IMR-90 (cell line): ENCODE measurements at regions not wholly inside any gene's neighbourhood (a gene's known extent, or its start where the extent isn't known, plus 50 kb on each side); places are given as distances from the start of the nearest gene placed in this dataset.

Source experiments
- ATAC-seq: fragments of 200-7000 bp; cut with Tn5 transposase; 2 replicates; pipeline ENCODE4 v1.9.1; 2020; ENCODE audit warnings: low read depth, mild to moderate bottlenecking, moderate library complexity
- BruUV-seq: library from RNA; stranded (reverse); fragments of 400-500 nt; replicated peaks from 2 replicates; lab custom pipeline; 2021; lab: Mats Ljungman, UMichigan
- CTCF ChIA-PET: fragments of 300-600 bp; formaldehyde crosslinking; extraction: SDS; loops from one replicate; lab custom pipeline; 2021; ENCODE audit warnings: antibody characterized with exemption; lab: Yijun Ruan, JAX
- POLR2A ChIA-PET: fragments of 300-600 bp; sonication (Branson Sonifier 250); formaldehyde crosslinking; loops from one replicate; lab custom pipeline; 2022; ENCODE audit warnings: antibody characterized with exemption; ENCODE audit not compliant: unreplicated experiment; lab: Charles Lee
- DNase-seq: peaks from one replicate; pipeline ENCODE4 v3.0.0; 2013
- H2AFZ ChIP-seq: replicated peaks from 2 replicates; pipeline ENCODE3; 2013; ENCODE audit warnings: low read length, mild to moderate bottlenecking; ENCODE audit not compliant: poor library complexity
- H2AK5ac ChIP-seq: 2 replicates; pipeline ENCODE4 v1.6.1; 2013; ENCODE audit warnings: low read depth, low read length, inconsistent platforms
- H2AK9ac ChIP-seq: replicated peaks from 2 replicates; pipeline ENCODE3; 2013; ENCODE audit warnings: mild to moderate bottlenecking, low read depth, low read length, moderate library complexity; ENCODE audit not compliant: poor library complexity
- H2BK120ac ChIP-seq: 2 replicates; pipeline ENCODE4 v1.6.1; 2013; ENCODE audit warnings: low read depth, low read length, inconsistent platforms
- H2BK15ac ChIP-seq: 3 replicates; pipeline ENCODE4 v1.6.1; 2013; ENCODE audit warnings: low read depth, low read length, inconsistent platforms
- H2BK20ac ChIP-seq: 2 replicates; pipeline ENCODE4 v1.6.1; 2013; ENCODE audit warnings: low read depth, mild to moderate bottlenecking, inconsistent platforms, low read length, moderate library complexity
- H2BK5ac ChIP-seq: 2 replicates; pipeline ENCODE4 v1.6.1; 2013; ENCODE audit warnings: mild to moderate bottlenecking, low read depth, low read length, inconsistent platforms; ENCODE audit not compliant: poor library complexity, severe bottlenecking
- H3K14ac ChIP-seq: replicated peaks from 2 replicates; pipeline ENCODE4 v1.6.1; 2013; ENCODE audit warnings: low read depth, low read length, inconsistent platforms
- H3K18ac ChIP-seq: 2 replicates; pipeline ENCODE4 v1.6.1; 2013; ENCODE audit warnings: low read depth, low read length, control low read depth
- H3K23ac ChIP-seq: 2 replicates; pipeline ENCODE4 v1.6.1; 2013; ENCODE audit warnings: low read depth, low read length, inconsistent platforms
- H3K27ac ChIP-seq: 2 replicates; pipeline ENCODE4 v1.5.1; 2013; ENCODE audit warnings: mild to moderate bottlenecking, control low read depth, low read length; ENCODE audit not compliant: insufficient read depth
- H3K27me3 ChIP-seq: 2 replicates; pipeline ENCODE4 v1.6.1; 2013; ENCODE audit warnings: low read length; ENCODE audit not compliant: control insufficient read depth, insufficient read depth
- H3K36me3 ChIP-seq: 2 replicates; pipeline ENCODE4 v1.6.1; 2013; ENCODE audit warnings: low read length, mixed read lengths; ENCODE audit not compliant: control insufficient read depth, insufficient read depth
- H3K4ac ChIP-seq: 2 replicates; pipeline ENCODE4 v1.6.1; 2013; ENCODE audit warnings: low read depth, low read length, inconsistent platforms
- H3K4me1 ChIP-seq: 2 replicates; pipeline ENCODE4 v1.6.1; 2013; ENCODE audit warnings: low read length, mixed read lengths; ENCODE audit not compliant: control insufficient read depth, insufficient read depth
- H3K4me2 ChIP-seq: 2 replicates; pipeline ENCODE4 v1.6.1; 2013; ENCODE audit warnings: low read depth, mild to moderate bottlenecking, control low read depth, low read length, moderate library complexity
- H3K4me3 ChIP-seq: 2 replicates; pipeline ENCODE4 v1.5.1; 2013; ENCODE audit warnings: low read depth, mild to moderate bottlenecking, control low read depth, low read length, moderate library complexity; ENCODE audit not compliant: insufficient read depth
- H3K56ac ChIP-seq: 2 replicates; pipeline ENCODE4 v1.6.1; 2013; ENCODE audit warnings: low read length, inconsistent platforms; ENCODE audit not compliant: insufficient read depth; ENCODE audit errors: extremely low read depth
- H3K79me1 ChIP-seq, 2 experiments: 2 replicates each; pipeline ENCODE4 v1.6.1; 2013; ENCODE audit warnings: low read length in 2 of 2, inconsistent platforms in 1 of 2, low read depth in 1 of 2
- H3K9ac ChIP-seq: 2 replicates; pipeline ENCODE4 v1.6.1; 2013; ENCODE audit warnings: low read depth, low read length, control low read depth
- H3K9me1 ChIP-seq: 2 replicates; pipeline ENCODE4 v1.6.1; 2013; ENCODE audit warnings: low read length, inconsistent platforms; ENCODE audit not compliant: insufficient read depth
- H3K9me3 ChIP-seq: 2 replicates; pipeline ENCODE4 v1.6.1; 2013; ENCODE audit warnings: low read length; ENCODE audit not compliant: control insufficient read depth, insufficient read depth
- H4K20me1 ChIP-seq: 2 replicates; pipeline ENCODE4 v1.6.1; 2013; ENCODE audit warnings: low read length, inconsistent platforms; ENCODE audit not compliant: insufficient read depth
- H4K5ac ChIP-seq: 2 replicates; pipeline ENCODE4 v1.6.1; 2013; ENCODE audit warnings: mild to moderate bottlenecking, low read depth, low read length, control low read depth
- H4K8ac ChIP-seq, 2 experiments: 2 replicates each; pipeline ENCODE4 v1.6.1; 2013; ENCODE audit warnings: low read depth in 2 of 2, low read length in 2 of 2, control low read depth in 1 of 2, inconsistent platforms in 1 of 2
- H4K91ac ChIP-seq: 2 replicates; pipeline ENCODE4 v1.6.1; 2013; ENCODE audit warnings: low read depth, low read length, inconsistent platforms; ENCODE audit not compliant: insufficient read depth
- BHLHE40 ChIP-seq: fragments of 150-350 bp; IDR thresholded peaks from 2 replicates; pipeline ENCODE4 v1.6.1; 2016; ENCODE audit warnings: mild to moderate bottlenecking, low read depth, low read length
- CEBPB ChIP-seq: IDR thresholded peaks from 2 replicates; pipeline ENCODE4 v1.6.1; 2012; ENCODE audit warnings: low read depth, low read length, improper control_type of control experiment
- CHD1 ChIP-seq: IDR thresholded peaks from 2 replicates; pipeline ENCODE4 v1.6.1; 2012; ENCODE audit warnings: low read depth, low read length, improper control_type of control experiment
- FOS ChIP-seq: fragments of 150-350 bp; IDR thresholded peaks from 2 replicates; pipeline ENCODE4 v1.6.1; 2016; ENCODE audit warnings: low read depth, low read length
- MAFK ChIP-seq: IDR thresholded peaks from 2 replicates; pipeline ENCODE4 v1.6.1; 2012; ENCODE audit warnings: low read depth, low read length, improper control_type of control experiment
- MAZ ChIP-seq: IDR thresholded peaks from 2 replicates; pipeline ENCODE4 v1.6.1; 2012; ENCODE audit warnings: low read depth, mild to moderate bottlenecking, low read length, improper control_type of control experiment, moderate library complexity, borderline replicate concordance
- MXI1 ChIP-seq: IDR thresholded peaks from 2 replicates; pipeline ENCODE4 v1.6.1; 2012; ENCODE audit warnings: low read depth, mild to moderate bottlenecking, low read length, moderate library complexity, borderline replicate concordance
- NFE2L2 ChIP-seq: fragments of 150-350 bp; IDR thresholded peaks from 2 replicates; pipeline ENCODE4 v1.6.1; 2016; ENCODE audit warnings: low read depth, mild to moderate bottlenecking, low read length
- POLR2A ChIP-seq: IDR thresholded peaks from 2 replicates; pipeline ENCODE4 v1.6.1; 2012; ENCODE audit warnings: mild to moderate bottlenecking, low read depth, low read length
- RAD21 ChIP-seq: IDR thresholded peaks from 2 replicates; pipeline ENCODE4 v1.6.1; 2012; ENCODE audit warnings: low read length, improper control_type of control experiment
- RCOR1 ChIP-seq: IDR thresholded peaks from 2 replicates; pipeline ENCODE4 v1.6.1; 2012; ENCODE audit warnings: mild to moderate bottlenecking, low read length, improper control_type of control experiment; ENCODE audit not compliant: insufficient replicate concordance
- RFX5 ChIP-seq: IDR thresholded peaks from 2 replicates; pipeline ENCODE4 v1.8.0; 2012; ENCODE audit warnings: low read depth, mild to moderate bottlenecking, low read length, moderate library complexity
- SMC3 ChIP-seq: fragments of 150-350 bp; IDR thresholded peaks from 2 replicates; pipeline ENCODE4 v1.6.1; 2016; ENCODE audit warnings: low read depth, mild to moderate bottlenecking, antibody characterized with exemption, low read length, moderate library complexity
- WGBS, 2 experiments: methylation state at CpG; one replicate each; pipeline versions ENCODE4 v1.1.5 to v1.1.7; 2013; ENCODE audit warnings: missing lambda C conversion rate in 2 of 2; ENCODE audit not compliant: insufficient read length in 1 of 2; ENCODE audit errors: extremely low coverage in 2 of 2; 5-methylcytosine and 5-hydroxymethylcytosine counted together
- dilution Hi-C: fragments of 300-500 bp; cut with HindIII; formaldehyde crosslinking; loops from one replicate; pipeline ENCODE4 v1.14.3; 2018; ENCODE audit warnings: low sequenced_read_pairs; ENCODE audit not compliant: unreplicated experiment
- in situ Hi-C: fragments of 300-500 bp; cut with MboI; formaldehyde crosslinking; loops from 3 replicates; pipeline ENCODE4 v1.14.3; 2019; ENCODE audit warnings: low sequenced_read_pairs, inconsistent platforms, mixed read lengths
- intact Hi-C: fragments of 100-400 bp; cut with micrococcal nuclease; formaldehyde crosslinking; loops from 2 replicates; pipeline ENCODE4 v1.10.0; 2022
- TF ChIP-seq, protein P1 (sequence below): fragments of 150-350 bp; IDR thresholded peaks from 2 replicates; pipeline ENCODE4 v1.6.1; 2016; ENCODE audit warnings: low read depth, mild to moderate bottlenecking, low read length, moderate library complexity, borderline replicate concordance
- TF ChIP-seq, protein P2 (sequence below): conservative IDR thresholded peaks from 2 replicates; pipeline ENCODE4 v1.5.1; 2012; ENCODE audit warnings: mild to moderate bottlenecking, low read depth, low read length, improper control_type of control experiment
- TF ChIP-seq, protein P3 (sequence below): fragments of 150-350 bp; IDR thresholded peaks from 2 replicates; pipeline ENCODE4 v1.6.1; 2017; ENCODE audit warnings: mild to moderate bottlenecking, antibody characterized with exemption, low read length, low read depth

DNA sequence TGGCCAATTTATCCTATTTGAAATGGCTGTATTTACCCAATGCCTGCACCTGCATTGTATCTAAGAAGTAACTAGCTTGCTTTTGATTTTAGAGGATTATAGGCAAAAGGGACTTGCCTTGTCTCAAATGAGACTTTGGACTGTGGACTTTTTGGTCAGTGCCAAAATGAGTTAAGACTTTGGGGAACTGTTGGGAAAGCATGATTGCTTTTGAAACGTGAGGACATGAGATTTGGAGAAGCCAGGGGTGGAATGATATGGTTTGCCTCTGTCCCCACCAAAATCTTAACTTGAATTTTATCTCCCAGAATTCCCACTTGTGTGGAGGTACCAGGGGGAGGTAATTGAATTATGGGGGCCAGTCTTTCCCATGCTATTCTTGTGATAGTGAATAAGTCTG, 1505.4 kb downstream of the SI start:
- no peak overlapping the region for H4K5ac ChIP-seq
- H2AK5ac ChIP-seq, result no peak overlapping the region
- H3K4me2 ChIP-seq, result no peak overlapping the region
- TF ChIP-seq RFX5 (no peak), MAFK (no peak), CHD1 (no peak), FOS (no peak), POLR2A (no peak), CEBPB (no peak), MAZ (no peak), NFE2L2 (no peak), SMC3 (no peak), BHLHE40 (no peak), MXI1 (no peak), RCOR1 (no peak), RAD21 (no peak)
- TF ChIP-seq, protein P1, sequence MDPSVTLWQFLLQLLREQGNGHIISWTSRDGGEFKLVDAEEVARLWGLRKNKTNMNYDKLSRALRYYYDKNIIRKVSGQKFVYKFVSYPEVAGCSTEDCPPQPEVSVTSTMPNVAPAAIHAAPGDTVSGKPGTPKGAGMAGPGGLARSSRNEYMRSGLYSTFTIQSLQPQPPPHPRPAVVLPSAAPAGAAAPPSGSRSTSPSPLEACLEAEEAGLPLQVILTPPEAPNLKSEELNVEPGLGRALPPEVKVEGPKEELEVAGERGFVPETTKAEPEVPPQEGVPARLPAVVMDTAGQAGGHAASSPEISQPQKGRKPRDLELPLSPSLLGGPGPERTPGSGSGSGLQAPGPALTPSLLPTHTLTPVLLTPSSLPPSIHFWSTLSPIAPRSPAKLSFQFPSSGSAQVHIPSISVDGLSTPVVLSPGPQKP, result no peak
- TF ChIP-seq, protein P2, sequence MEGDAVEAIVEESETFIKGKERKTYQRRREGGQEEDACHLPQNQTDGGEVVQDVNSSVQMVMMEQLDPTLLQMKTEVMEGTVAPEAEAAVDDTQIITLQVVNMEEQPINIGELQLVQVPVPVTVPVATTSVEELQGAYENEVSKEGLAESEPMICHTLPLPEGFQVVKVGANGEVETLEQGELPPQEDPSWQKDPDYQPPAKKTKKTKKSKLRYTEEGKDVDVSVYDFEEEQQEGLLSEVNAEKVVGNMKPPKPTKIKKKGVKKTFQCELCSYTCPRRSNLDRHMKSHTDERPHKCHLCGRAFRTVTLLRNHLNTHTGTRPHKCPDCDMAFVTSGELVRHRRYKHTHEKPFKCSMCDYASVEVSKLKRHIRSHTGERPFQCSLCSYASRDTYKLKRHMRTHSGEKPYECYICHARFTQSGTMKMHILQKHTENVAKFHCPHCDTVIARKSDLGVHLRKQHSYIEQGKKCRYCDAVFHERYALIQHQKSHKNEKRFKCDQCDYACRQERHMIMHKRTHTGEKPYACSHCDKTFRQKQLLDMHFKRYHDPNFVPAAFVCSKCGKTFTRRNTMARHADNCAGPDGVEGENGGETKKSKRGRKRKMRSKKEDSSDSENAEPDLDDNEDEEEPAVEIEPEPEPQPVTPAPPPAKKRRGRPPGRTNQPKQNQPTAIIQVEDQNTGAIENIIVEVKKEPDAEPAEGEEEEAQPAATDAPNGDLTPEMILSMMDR, result no peak
- TF ChIP-seq, protein P3, sequence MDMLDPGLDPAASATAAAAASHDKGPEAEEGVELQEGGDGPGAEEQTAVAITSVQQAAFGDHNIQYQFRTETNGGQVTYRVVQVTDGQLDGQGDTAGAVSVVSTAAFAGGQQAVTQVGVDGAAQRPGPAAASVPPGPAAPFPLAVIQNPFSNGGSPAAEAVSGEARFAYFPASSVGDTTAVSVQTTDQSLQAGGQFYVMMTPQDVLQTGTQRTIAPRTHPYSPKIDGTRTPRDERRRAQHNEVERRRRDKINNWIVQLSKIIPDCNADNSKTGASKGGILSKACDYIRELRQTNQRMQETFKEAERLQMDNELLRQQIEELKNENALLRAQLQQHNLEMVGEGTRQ, result no peak
- H3K9ac ChIP-seq, result no peak overlapping the region
- peaks cover 9% of the 10 kb centered on the region for H3K9me3 ChIP-seq
- H2AFZ ChIP-seq, result no peak overlapping the region
- no peaks in the 10 kb centered on the region for H3K27me3 ChIP-seq
- H3K14ac ChIP-seq, result no peak overlapping the region
- whole genome bisulfite sequencing, 2 experiments, result no CpG with 5 or more reads among the region's 1 CpG
- ATAC-seq (no peak), DNase-seq (no peak)
- H2BK120ac ChIP-seq, result no peak overlapping the region
- H3K4me1 ChIP-seq, result no peaks in the 10 kb centered on the region
- no peak overlapping the region for H2AK9ac ChIP-seq
- no peak overlapping the region for H3K18ac ChIP-seq
- H2BK15ac ChIP-seq, result no peak overlapping the region
- H3K23ac ChIP-seq, result no peak overlapping the region
- dilution Hi-C loops (no loop called here), in situ Hi-C loops (no loop called here), intact Hi-C loops (no loop called here)
- no peak overlapping the region for H3K4me3 ChIP-seq
- H3K4ac ChIP-seq, result no peak overlapping the region
- H4K91ac ChIP-seq, result no peak overlapping the region
- H3K56ac ChIP-seq, result no peak overlapping the region
- no peaks in the 10 kb centered on the region for H3K9me1 ChIP-seq
- H3K79me1 ChIP-seq, result no peaks in the 10 kb centered on the region
- CTCF ChIA-PET, result no interaction called here
- no peak overlapping the region for H2BK20ac ChIP-seq
- H3K27ac ChIP-seq, result no peak overlapping the region
- no TSS peak for BruUV-seq
- POLR2A ChIA-PET, result no interaction called here
- no peak overlapping the region for H4K8ac ChIP-seq
- no peak overlapping the region for H2BK5ac ChIP-seq
- no peaks in the 10 kb centered on the region for H3K36me3 ChIP-seq
- H4K20me1 ChIP-seq, result no peaks in the 10 kb centered on the region
